H9 (cell line): ENCODE measurements at regions not wholly inside any gene's neighbourhood (a gene's known extent, or its start where the extent isn't known, plus 50 kb on each side); places are given as distances from the start of the nearest gene placed in this dataset.

Experiments used
- DNase-seq: peaks from one replicate; pipeline ENCODE4 v3.0.0-alpha.2; 2017
- H2AFZ ChIP-seq: one replicate; pipeline ENCODE4 v1.6.1; 2013; ENCODE audit warnings: mild to moderate bottlenecking, low read length, control low read depth, moderate library complexity
- H2AK5ac ChIP-seq: 2 replicates; pipeline ENCODE4 v1.6.1; 2013; ENCODE audit warnings: low read length, control low read depth, mixed read lengths; ENCODE audit not compliant: insufficient read length
- H2BK120ac ChIP-seq: one replicate; pipeline ENCODE4 v1.6.1; 2013; ENCODE audit warnings: low read depth, mild to moderate bottlenecking, low read length, control low read depth, inconsistent platforms; ENCODE audit not compliant: poor library complexity, severe bottlenecking
- H2BK12ac ChIP-seq: 2 replicates; pipeline ENCODE4 v1.6.1; 2013; ENCODE audit warnings: low read length, control low read depth, mixed read lengths, low read depth; ENCODE audit not compliant: insufficient read length
- H2BK15ac ChIP-seq: 2 replicates; pipeline ENCODE4 v1.6.1; 2013; ENCODE audit warnings: low read depth, low read length, control low read depth
- H2BK20ac ChIP-seq: one replicate; pipeline ENCODE4 v1.6.1; 2013; ENCODE audit warnings: low read depth, mild to moderate bottlenecking, low read length, control low read depth, inconsistent platforms; ENCODE audit not compliant: poor library complexity, severe bottlenecking
- H2BK5ac ChIP-seq: 2 replicates; pipeline ENCODE4 v1.6.1; 2013; ENCODE audit warnings: low read length, control low read depth, mixed read lengths; ENCODE audit not compliant: insufficient read length
- H3K14ac ChIP-seq: 2 replicates; pipeline ENCODE4 v1.6.1; 2013; ENCODE audit warnings: low read length, control low read depth; ENCODE audit not compliant: insufficient read depth
- H3K18ac ChIP-seq: 2 replicates; pipeline ENCODE4 v1.6.1; 2013; ENCODE audit warnings: low read depth, mild to moderate bottlenecking, mixed read lengths, low read length, control low read depth; ENCODE audit not compliant: insufficient read length
- H3K23ac ChIP-seq: 2 replicates; pipeline ENCODE4 v1.6.1; 2013; ENCODE audit warnings: low read length, control low read depth, mixed read lengths, low read depth; ENCODE audit not compliant: insufficient read length
- H3K23me2 ChIP-seq: 2 replicates; pipeline ENCODE4 v1.6.1; 2013; ENCODE audit warnings: low read depth, mild to moderate bottlenecking, mixed read lengths, low read length, control low read depth; ENCODE audit not compliant: insufficient read length, poor library complexity, severe bottlenecking
- H3K27ac ChIP-seq: 2 replicates; pipeline ENCODE4 v1.5.1; 2013; ENCODE audit warnings: low read length, control low read depth, mixed read lengths, low read depth; ENCODE audit not compliant: insufficient read length
- H3K27me3 ChIP-seq: 2 replicates; pipeline ENCODE4 v1.6.1; 2013; ENCODE audit warnings: low read length, control low read depth, inconsistent platforms; ENCODE audit not compliant: insufficient read depth
- H3K4ac ChIP-seq: 2 replicates; pipeline ENCODE4 v1.6.1; 2013; ENCODE audit warnings: low read depth, mild to moderate bottlenecking, control low read depth, inconsistent platforms, low read length, moderate library complexity
- H3K4me1 ChIP-seq: 2 replicates; pipeline ENCODE4 v1.6.1; 2013; ENCODE audit warnings: low read length, control low read depth, inconsistent platforms; ENCODE audit not compliant: insufficient read depth
- H3K4me2 ChIP-seq: 2 replicates; pipeline ENCODE4 v1.6.1; 2013; ENCODE audit warnings: low read length, control low read depth, mixed read lengths; ENCODE audit not compliant: insufficient read length, insufficient read depth
- H3K56ac ChIP-seq: 2 replicates; pipeline ENCODE4 v1.6.1; 2013; ENCODE audit warnings: low read depth, mild to moderate bottlenecking, mixed read lengths, low read length, control low read depth; ENCODE audit not compliant: insufficient read length
- H3K79me1 ChIP-seq: 2 replicates; pipeline ENCODE4 v1.6.1; 2013; ENCODE audit warnings: low read depth, mild to moderate bottlenecking, moderate library complexity, low read length, control low read depth, inconsistent platforms; ENCODE audit not compliant: insufficient read depth, poor library complexity, severe bottlenecking
- H3K79me2 ChIP-seq: 2 replicates; pipeline ENCODE4 v1.6.1; 2013; ENCODE audit warnings: low read length, control low read depth, inconsistent platforms; ENCODE audit not compliant: insufficient read depth
- H3K9ac ChIP-seq: 2 replicates; pipeline ENCODE4 v1.6.1; 2013; ENCODE audit warnings: low read length, control low read depth, mixed read lengths; ENCODE audit not compliant: insufficient read length; ENCODE audit errors: extremely low read depth
- H3K9me3 ChIP-seq: one replicate; pipeline ENCODE4 v1.6.1; 2013; ENCODE audit warnings: low read depth, low read length, inconsistent platforms; ENCODE audit not compliant: control insufficient read depth
- H3T11ph ChIP-seq: one replicate; pipeline ENCODE4 v1.6.1; 2013; ENCODE audit warnings: mild to moderate bottlenecking, low read length, control low read depth, inconsistent platforms
- H4K20me1 ChIP-seq: one replicate; pipeline ENCODE4 v1.6.1; 2013; ENCODE audit not compliant: control insufficient read depth, insufficient read length, insufficient read depth
- H4K5ac ChIP-seq: 2 replicates; pipeline ENCODE4 v1.6.1; 2013; ENCODE audit warnings: low read depth, mild to moderate bottlenecking, mixed read lengths, low read length, control low read depth; ENCODE audit not compliant: insufficient read length
- H4K8ac ChIP-seq: replicated peaks from 2 replicates; pipeline ENCODE4 v1.6.1; 2013; ENCODE audit warnings: low read length, control low read depth, mixed read lengths, low read depth; ENCODE audit not compliant: insufficient read length
- H4K91ac ChIP-seq: 2 replicates; pipeline ENCODE4 v1.6.1; 2013; ENCODE audit warnings: low read depth, mild to moderate bottlenecking, moderate library complexity, mixed read lengths, low read length, control low read depth; ENCODE audit not compliant: insufficient read length
- H3K27ac Mint-ChIP-seq, 3 experiments: 2 replicates in 2 of 3; 3 replicates in 1 of 3; pipeline ENCODE4 v1.8.0; 2020 to 2021; ENCODE audit warnings: mixed read lengths in 3 of 3, mild to moderate bottlenecking in 1 of 3, moderate library complexity in 1 of 3
- H3K27me3 Mint-ChIP-seq: 2 replicates; pipeline ENCODE4 v1.8.0; 2021; ENCODE audit warnings: low read depth, mild to moderate bottlenecking, moderate library complexity, mixed read lengths
- H3K36me3 Mint-ChIP-seq, 3 experiments: 2 replicates in 2 of 3; 3 replicates in 1 of 3; pipeline ENCODE4 v1.8.0; 2020 to 2021; ENCODE audit warnings: low read depth in 3 of 3, mixed read lengths in 3 of 3; ENCODE audit not compliant: insufficient read depth in 1 of 3
- H3K4me1 Mint-ChIP-seq, 2 experiments: 2 replicates each; pipeline ENCODE4 v1.8.0; 2020; ENCODE audit warnings: mixed read lengths in 2 of 2
- H3K4me3 Mint-ChIP-seq, 2 experiments: 2 replicates in 1 of 2; 3 replicates in 1 of 2; pipeline ENCODE4 v1.8.0; 2020 to 2021; ENCODE audit warnings: mild to moderate bottlenecking in 2 of 2, mixed read lengths in 2 of 2, moderate library complexity in 1 of 2
- H3K9me3 Mint-ChIP-seq, 2 experiments: 2 replicates in 1 of 2; 3 replicates in 1 of 2; pipeline ENCODE4 v1.8.0; 2020; ENCODE audit warnings: mild to moderate bottlenecking in 2 of 2, mixed read lengths in 2 of 2, moderate library complexity in 1 of 2
- TF ChIP-seq, protein P1 (sequence below): fragments of 200-600 bp; sonication (generic); conservative IDR thresholded peaks from 3 replicates; pipeline ENCODE4 v1.8.0; 2021; ENCODE audit warnings: antibody characterized with exemption, mild to moderate bottlenecking

DNA sequence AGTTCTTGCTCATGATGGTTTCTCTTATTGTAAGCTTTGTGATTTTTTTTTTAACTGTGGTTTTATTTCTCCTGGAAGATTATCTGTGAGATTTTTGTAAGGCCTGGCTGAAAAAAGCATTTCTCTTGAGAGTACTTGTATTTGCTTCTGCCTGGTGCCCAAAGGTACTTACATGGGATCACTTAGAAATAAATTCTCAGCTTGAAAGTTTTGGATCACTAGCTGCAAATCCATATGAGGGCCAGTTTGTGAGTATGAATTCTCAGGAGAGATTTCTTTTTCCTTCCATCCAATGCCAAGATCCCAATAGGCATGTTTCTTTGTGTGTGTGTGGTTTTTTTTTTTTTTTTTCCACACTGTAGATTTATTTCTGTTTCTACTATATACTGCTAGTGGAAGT, 1884.7 kb upstream of the PCDH7 start:
- no peak overlapping the region for H3K23ac ChIP-seq

More for the DNA sequence above, 1884.7 kb upstream of the PCDH7 start:
- no peak overlapping the region for H3K4me3 Mint-ChIP-seq
- Histone ChIP-seq H2BK5ac (no peak overlapping the region), H3K27ac (no peak overlapping the region), H3K9me3 (no peaks in the 10 kb centered on the region), H4K91ac (no peak overlapping the region), H3K79me2 (no peaks in the 10 kb centered on the region), H3K4ac (no peak overlapping the region), H3K56ac (no peak overlapping the region), H3K27me3 (no peaks in the 10 kb centered on the region), H2BK15ac (no peak overlapping the region), H2BK20ac (no peak overlapping the region), H3K18ac (no peak overlapping the region), H4K8ac (no peak overlapping the region), H4K20me1 (no peaks in the 10 kb centered on the region), H4K5ac (no peak overlapping the region), H3K9ac (no peak overlapping the region), H2AK5ac (no peak overlapping the region), H3K79me1 (no peaks in the 10 kb centered on the region), H3T11ph (no peak overlapping the region), H3K4me2 (no peak overlapping the region), H2AFZ (no peak overlapping the region), H2BK120ac (no peak overlapping the region), H3K23me2 (no peaks in the 10 kb centered on the region), H3K4me1 (no peaks in the 10 kb centered on the region), H2BK12ac (no peak overlapping the region), H3K14ac (no peak overlapping the region)
- peak overlapping the region in 1 of 3 experiments; percentile 32; a peak in 1 of 7 replicates for H3K27ac Mint-ChIP-seq
- H3K27me3 Mint-ChIP-seq = no peaks in the 10 kb centered on the region
- no peak for DNase-seq
- no peaks in the 10 kb centered on the region for H3K9me3 Mint-ChIP-seq
- no peaks in the 10 kb centered on the region for H3K36me3 Mint-ChIP-seq
- TF ChIP-seq, protein P1, sequence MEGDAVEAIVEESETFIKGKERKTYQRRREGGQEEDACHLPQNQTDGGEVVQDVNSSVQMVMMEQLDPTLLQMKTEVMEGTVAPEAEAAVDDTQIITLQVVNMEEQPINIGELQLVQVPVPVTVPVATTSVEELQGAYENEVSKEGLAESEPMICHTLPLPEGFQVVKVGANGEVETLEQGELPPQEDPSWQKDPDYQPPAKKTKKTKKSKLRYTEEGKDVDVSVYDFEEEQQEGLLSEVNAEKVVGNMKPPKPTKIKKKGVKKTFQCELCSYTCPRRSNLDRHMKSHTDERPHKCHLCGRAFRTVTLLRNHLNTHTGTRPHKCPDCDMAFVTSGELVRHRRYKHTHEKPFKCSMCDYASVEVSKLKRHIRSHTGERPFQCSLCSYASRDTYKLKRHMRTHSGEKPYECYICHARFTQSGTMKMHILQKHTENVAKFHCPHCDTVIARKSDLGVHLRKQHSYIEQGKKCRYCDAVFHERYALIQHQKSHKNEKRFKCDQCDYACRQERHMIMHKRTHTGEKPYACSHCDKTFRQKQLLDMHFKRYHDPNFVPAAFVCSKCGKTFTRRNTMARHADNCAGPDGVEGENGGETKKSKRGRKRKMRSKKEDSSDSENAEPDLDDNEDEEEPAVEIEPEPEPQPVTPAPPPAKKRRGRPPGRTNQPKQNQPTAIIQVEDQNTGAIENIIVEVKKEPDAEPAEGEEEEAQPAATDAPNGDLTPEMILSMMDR = no peak
- peaks cover 3% of the 10 kb centered on the region in 2 experiments; a peak in 1 of 4 replicates for H3K4me1 Mint-ChIP-seq
